ENCODE measurements at regions not wholly inside any gene's neighbourhood (a gene's known extent, or its start where the extent isn't known, plus 50 kb on each side); places are given as distances from the start of the nearest gene placed in this dataset.

DNA sequence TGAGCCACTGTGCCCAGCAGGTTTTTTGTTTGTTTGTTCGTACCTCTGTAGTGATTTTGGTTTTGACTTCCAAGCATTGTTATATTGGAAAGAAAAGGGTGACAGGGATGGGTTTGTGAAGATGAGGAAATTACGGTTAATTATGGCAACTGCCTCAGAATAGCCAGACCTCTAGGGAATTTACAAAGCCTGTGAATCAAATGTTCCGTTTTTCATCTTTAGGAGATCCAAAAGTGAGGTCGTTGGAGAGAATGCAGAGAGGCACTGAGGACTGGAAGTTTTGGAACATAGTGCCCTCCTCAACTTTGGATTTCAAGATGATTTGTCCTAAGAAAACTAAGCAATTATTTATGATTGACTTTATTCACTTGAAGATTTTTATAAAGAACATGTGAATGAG, 54.5 kb upstream of the EVL start:
- no peaks in the 10 kb centered on the region for H3K79me2 ChIP-seq
- no peak overlapping the region for H3K27ac ChIP-seq

GRCh38 chr14:100011628-100012325, 53.4 kb upstream of the EVL start:
- Histone ChIP-seq H3K4me2 (ENCODE audit: low read length) (no peak overlapping the region), H3K9me3 (ENCODE audit: control insufficient read depth, low read length) (no peaks in the 10 kb centered on the region), H3K4me3 (ENCODE audit: low read depth, low read length) (no peak overlapping the region), H3K9ac (no peak overlapping the region), H3K36me3 (ENCODE audit: control insufficient read depth, insufficient read depth, low read length) (no peaks in the 10 kb centered on the region), H3K27ac (no peak overlapping the region), H3K79me2 (peaks cover 4% of the 10 kb centered on the region), H3K4me1 (peaks cover 13% of the 10 kb centered on the region), H3K27me3 (ENCODE audit: control insufficient read depth, insufficient read depth, low read length) (no peaks in the 10 kb centered on the region), H2AFZ (no peak overlapping the region)
- TF ChIP-seq, protein P1, sequence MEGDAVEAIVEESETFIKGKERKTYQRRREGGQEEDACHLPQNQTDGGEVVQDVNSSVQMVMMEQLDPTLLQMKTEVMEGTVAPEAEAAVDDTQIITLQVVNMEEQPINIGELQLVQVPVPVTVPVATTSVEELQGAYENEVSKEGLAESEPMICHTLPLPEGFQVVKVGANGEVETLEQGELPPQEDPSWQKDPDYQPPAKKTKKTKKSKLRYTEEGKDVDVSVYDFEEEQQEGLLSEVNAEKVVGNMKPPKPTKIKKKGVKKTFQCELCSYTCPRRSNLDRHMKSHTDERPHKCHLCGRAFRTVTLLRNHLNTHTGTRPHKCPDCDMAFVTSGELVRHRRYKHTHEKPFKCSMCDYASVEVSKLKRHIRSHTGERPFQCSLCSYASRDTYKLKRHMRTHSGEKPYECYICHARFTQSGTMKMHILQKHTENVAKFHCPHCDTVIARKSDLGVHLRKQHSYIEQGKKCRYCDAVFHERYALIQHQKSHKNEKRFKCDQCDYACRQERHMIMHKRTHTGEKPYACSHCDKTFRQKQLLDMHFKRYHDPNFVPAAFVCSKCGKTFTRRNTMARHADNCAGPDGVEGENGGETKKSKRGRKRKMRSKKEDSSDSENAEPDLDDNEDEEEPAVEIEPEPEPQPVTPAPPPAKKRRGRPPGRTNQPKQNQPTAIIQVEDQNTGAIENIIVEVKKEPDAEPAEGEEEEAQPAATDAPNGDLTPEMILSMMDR (IDR thresholded peaks at IDR 0.05): no peak

More for the DNA sequence above, 54.5 kb upstream of the EVL start:
- Histone ChIP-seq H3K9ac (no peak overlapping the region), H3K27me3 (ENCODE audit: control insufficient read depth, insufficient read depth, low read length) (no peaks in the 10 kb centered on the region), H3K4me2 (ENCODE audit: low read length) (no peak overlapping the region), H3K36me3 (ENCODE audit: control insufficient read depth, insufficient read depth, low read length) (no peaks in the 10 kb centered on the region), H3K4me1 (peaks cover 12% of the 10 kb centered on the region), H2AFZ (no peak overlapping the region), H3K9me3 (ENCODE audit: control insufficient read depth, low read length) (no peaks in the 10 kb centered on the region), H3K4me3 (ENCODE audit: low read depth, low read length) (no peak overlapping the region)
- TF ChIP-seq, protein P1 (IDR thresholded peaks at IDR 0.05): no peak

- Histone ChIP-seq H3K9me3 (ENCODE audit: control insufficient read depth, low read length) (no peaks in the 10 kb centered on the region), H2AFZ (no peak overlapping the region), H3K27me3 (ENCODE audit: control insufficient read depth, insufficient read depth, low read length) (no peaks in the 10 kb centered on the region), H3K4me3 (ENCODE audit: low read depth, low read length) (no peak overlapping the region), H3K79me2 (peaks cover 6% of the 10 kb centered on the region), H3K4me2 (ENCODE audit: low read length) (no peak overlapping the region), H3K27ac (no peak overlapping the region), H3K9ac (no peak overlapping the region), H3K36me3 (ENCODE audit: control insufficient read depth, insufficient read depth, low read length) (no peaks in the 10 kb centered on the region), H3K4me1 (peaks cover 19% of the 10 kb centered on the region)
- TF ChIP-seq, protein P1 (IDR thresholded peaks at IDR 0.05): no peak
Measured at GRCh38 chr14:100012478-100013327, 52.5 kb upstream of the EVL start.

- no peak overlapping the region for H3K4me2 ChIP-seq (ENCODE audit: low read length)
- no peaks in the 10 kb centered on the region for H3K36me3 ChIP-seq (ENCODE audit: control insufficient read depth, insufficient read depth, low read length)
- no peak overlapping the region for H3K27ac ChIP-seq
- H3K4me1 ChIP-seq: peaks cover 27% of the 10 kb centered on the region
- H3K4me3 ChIP-seq (ENCODE audit: low read depth, low read length): no peak overlapping the region
- H3K79me2 ChIP-seq: peaks cover 9% of the 10 kb centered on the region
- no peak overlapping the region for H3K9ac ChIP-seq
- H3K9me3 ChIP-seq (ENCODE audit: control insufficient read depth, low read length): no peaks in the 10 kb centered on the region
- TF ChIP-seq, protein P1 (IDR thresholded peaks at IDR 0.05): no peak
- H3K27me3 ChIP-seq (ENCODE audit: control insufficient read depth, insufficient read depth, low read length): no peaks in the 10 kb centered on the region
- no peak overlapping the region for H2AFZ ChIP-seq
Measured at GRCh38 chr14:100015251-100015655, 50.0 kb upstream of the EVL start.

Data from parathyroid adenoma (tissue), 2 donors.